ENCODE measurements at regions not wholly inside any gene's neighbourhood (a gene's known extent, or its start where the extent isn't known, plus 50 kb on each side); places are given as distances from the start of the nearest gene placed in this dataset.
"Not testable (repeated sequence)": the region's sequence is repeated elsewhere in the genome, so short reads cannot be mapped to it uniquely, and the experiment has no call there.

DNA sequence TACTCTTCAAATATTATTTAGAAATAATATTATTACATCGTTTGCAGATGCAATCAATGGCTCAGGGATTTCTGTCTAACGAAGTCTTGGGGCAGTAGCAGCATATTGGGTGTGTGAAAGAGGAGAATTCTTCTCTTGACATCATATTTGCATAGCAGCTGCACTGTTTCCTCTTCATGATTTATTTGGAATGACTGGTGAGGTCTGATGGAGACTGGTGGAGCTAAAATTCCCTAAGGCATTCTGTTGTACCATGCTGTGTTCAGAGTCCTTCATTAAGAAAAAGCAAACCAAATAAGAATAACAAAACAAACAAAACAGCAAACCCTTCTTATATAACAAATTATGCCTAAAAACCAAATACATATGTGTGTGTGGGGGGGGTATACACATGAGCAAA, 177.6 kb downstream of the DIRAS2 start:
- intact Hi-C loops (cut with DNase I): loop anchor here in 1 of 2 donors (10.0 kb wide), 1 partner anchor 530 kb away; no protein-coding TSS in a partner anchor
- no peak for DNase-seq (ENCODE audit: low spot score)

DNA sequence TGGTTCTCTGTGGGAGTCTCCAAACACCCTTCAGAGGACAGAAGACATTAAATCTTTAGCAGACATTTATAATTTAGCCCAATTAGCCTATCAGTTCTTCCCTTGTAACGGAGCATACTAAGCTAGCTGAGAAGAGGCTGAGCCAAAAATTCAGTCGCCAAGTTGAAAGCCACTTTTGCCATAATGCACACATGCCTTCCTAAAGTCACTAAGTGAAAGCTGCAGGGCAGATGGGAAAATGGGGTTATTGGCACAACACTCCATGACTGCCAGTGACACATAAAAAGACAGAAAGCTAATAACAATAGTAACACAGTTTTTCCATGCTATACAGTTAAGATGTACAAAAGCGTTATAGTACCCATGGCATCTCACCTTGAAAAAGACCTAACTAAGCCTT, 176.2 kb downstream of the DIRAS2 start:
- intact Hi-C loops (cut with DNase I): loop anchor here in 1 of 2 donors (10.0 kb wide), 1 partner anchor 532 kb away; no protein-coding TSS in a partner anchor
- DNase-seq (ENCODE audit: low spot score): no peak

DNA sequence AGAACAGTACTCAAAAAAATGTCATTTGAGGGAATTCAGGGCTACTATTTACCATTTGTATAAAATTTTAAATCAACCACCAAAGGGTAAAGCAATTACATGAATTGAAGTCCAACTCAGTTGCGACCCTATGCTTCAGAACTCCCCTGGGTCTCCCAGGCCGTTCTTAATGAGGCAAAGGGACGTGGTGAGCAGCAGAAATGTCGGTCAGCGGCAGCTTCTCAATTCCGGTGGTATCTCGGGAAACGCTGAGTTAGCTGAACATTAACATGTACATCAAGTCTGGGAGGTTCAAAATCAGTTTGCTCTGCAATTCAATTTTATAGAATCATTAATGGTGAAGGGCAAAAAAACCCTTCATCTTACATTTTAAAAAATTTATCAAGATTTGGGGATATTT, 173.2 kb downstream of the DIRAS2 start:
- intact Hi-C loops (cut with DNase I): loop anchor here in 1 of 2 donors (10.0 kb wide), 1 partner anchor 535 kb away; no protein-coding TSS in a partner anchor
- no peak for DNase-seq (ENCODE audit: low spot score)

DNA sequence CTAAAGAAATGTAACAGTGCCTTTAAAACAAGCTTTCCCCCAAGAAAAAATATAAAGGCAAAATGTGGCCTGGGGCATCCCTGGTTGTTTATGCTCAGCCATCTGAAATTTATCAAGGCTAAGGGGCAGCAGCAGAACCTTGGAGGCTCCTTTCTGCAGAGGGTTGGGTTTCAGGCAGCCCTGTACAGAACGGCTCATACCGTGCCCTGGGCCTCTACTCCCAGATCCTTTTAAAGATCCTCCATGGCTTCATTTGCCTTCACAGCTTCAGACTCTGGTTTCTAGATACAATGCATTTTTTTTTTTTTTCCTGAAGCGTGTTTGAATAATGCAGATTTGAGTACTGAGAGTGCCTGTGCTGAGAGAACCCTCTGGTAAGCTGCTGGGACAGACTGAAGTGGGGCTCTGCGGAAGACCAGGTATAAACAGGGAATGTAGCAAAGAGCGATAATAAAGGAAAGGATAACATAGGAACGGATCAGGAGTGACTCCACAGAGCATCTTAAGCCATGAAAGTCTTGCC, 172.7 kb downstream of the DIRAS2 start:
- intact Hi-C loops (cut with DNase I): loop anchor here in 1 of 2 donors (10.0 kb wide), 1 partner anchor 535 kb away; no protein-coding TSS in a partner anchor
- no peak for DNase-seq (ENCODE audit: low spot score)

DNA sequence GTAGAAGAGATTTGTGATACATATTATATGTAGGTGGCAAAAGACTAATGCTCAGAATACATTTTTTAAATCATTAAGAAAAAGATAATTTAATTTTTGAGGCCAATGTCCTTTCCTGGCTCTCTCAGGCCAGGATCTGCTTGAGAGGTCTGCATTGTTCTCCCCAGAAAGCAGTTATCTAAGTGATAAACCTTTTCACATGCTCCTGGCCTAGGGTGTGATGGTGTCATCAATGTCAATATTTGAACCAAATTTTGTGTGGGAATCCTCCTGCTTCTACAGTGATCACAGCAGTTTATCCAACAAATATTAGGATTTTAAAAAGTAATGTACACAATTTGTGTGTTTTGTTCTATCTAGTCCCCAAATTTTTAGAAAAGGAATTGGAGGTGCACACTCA, 166.6 kb downstream of the DIRAS2 start:
- intact Hi-C loops (cut with DNase I): no loop called here
- no peak for DNase-seq (ENCODE audit: low spot score)

DNA sequence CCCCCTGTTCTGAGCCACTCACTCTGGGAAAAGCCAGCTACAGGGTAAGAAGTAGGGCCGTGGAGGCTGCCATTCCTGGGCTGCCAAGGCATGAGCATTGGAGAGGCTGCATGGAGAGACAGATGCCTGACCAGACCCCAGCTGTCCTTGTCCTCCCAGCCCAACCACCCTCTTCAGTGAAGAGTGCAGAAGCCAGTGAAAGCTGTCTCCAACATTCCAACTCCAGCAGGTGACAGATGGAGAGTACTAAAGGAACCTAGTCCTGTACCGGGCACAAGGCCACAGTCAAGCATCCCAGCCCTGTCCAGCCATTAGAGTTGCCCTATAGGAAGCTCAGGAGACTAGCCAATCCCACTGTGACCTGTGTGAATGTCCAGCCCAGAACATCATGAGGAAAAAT, 165.1 kb downstream of the DIRAS2 start:
- intact Hi-C loops (cut with DNase I): no loop called here

DNA sequence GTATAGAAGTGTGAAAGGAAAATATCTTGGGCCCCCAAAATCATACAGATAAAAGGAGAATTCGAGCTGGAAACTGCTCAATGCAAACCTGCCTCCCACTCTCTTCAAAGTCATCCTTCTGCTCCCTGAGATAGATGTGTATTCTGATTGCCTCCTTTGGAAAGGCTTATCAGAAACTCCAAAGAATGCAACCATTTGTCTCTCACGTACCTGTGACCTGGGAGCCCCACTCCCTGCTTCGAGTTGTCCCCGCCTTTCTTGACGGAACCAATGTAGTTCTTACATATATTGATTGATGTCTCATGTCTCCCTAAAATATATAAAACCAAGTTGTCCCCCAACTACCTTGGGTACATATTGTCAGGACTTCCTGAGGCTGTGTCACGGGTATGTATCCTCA, 163.8 kb downstream of the DIRAS2 start:
- no peak for DNase-seq (ENCODE audit: low spot score)
- intact Hi-C loops (cut with DNase I): no loop called here

More for the DNA sequence above, 165.1 kb downstream of the DIRAS2 start:
- DNase-seq (ENCODE audit: low spot score): no peak

DNA sequence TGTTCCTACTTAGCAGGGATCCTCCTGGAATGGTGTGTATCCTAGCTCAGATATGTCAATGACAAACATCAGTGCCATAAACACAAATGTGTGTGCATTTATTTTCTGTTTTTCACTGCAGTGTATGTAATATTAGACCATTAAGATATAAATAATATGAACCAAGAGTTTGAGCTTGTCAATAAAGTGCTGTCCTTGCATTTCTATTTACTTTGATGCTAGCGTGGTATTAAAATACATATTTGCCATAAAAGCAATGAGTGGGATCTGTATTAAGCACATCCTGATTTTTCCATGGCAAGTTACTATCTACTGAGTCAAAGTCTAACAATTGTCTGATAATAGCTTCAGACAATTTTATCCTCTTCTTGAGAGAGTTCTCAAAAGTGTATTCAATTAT, 157.6 kb downstream of the DIRAS2 start:
- intact Hi-C loops (cut with DNase I): no loop called here

DNA sequence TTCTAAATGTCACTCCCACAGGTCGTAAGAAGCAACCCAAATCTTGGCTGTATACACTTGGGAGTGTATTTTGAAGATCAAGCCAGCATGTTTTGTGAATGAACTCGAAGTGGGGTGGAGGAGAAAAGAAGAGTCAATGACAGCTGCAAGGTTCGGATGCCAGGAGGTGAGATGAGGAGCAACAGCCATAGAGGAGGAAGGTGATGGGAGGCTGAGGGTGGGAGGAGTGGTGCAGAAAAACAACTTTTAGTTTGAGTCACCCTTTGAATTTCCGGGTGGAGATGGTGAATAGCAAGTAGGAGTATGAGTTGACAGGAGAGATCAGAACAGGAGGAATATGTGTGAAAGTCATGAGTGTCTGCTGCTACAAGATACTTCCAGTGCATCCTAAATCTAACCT, 153.6 kb downstream of the DIRAS2 start:
- intact Hi-C loops (cut with DNase I): no loop called here

More for the DNA sequence above, 157.6 kb downstream of the DIRAS2 start:
- DNase-seq (ENCODE audit: low spot score): no peak

DNA sequence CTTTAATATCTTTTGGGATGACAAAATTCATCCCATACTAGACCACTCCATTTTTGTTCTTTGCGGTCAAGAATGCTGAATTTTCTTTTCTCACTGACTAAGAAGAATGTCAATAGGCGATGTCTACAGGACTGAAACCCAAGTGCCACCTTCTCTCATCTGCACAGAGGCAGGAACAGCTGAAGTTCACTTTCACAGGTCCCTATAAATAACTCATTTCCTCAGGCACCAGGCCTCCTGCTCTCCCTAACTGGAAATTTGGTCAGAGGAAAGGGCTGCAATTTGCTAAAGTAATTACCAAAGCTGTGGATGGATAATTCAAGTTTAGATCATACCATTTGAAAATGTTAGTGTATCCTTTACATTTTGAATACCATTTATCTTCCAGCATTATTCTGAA, 142.9 kb downstream of the DIRAS2 start:
- intact Hi-C loops (cut with DNase I): no loop called here
- no peak for DNase-seq (ENCODE audit: low spot score)

More for the DNA sequence above, 153.6 kb downstream of the DIRAS2 start:
- no peak for DNase-seq (ENCODE audit: low spot score)

DNA sequence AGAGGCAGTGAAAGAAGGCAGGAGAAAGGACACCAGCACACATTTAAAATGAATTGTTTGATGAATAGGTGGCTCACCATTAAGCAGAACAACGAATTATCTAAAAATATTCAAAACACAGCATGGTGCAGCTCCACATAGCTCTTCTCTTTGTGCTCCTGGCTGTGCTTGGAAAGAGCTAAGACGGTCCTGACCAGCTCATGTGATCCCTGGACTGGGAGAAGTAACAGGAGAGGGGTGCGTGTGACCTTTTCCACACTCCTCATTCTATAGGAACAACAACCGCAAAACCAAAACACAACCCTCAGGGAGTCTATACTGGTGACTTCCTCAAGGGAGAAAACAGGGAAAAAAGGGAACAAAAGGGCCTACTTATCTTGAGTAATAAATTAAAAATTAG, 140.5 kb downstream of the DIRAS2 start:
- intact Hi-C loops (cut with DNase I): no loop called here
- DNase-seq (ENCODE audit: low spot score): no peak

DNA sequence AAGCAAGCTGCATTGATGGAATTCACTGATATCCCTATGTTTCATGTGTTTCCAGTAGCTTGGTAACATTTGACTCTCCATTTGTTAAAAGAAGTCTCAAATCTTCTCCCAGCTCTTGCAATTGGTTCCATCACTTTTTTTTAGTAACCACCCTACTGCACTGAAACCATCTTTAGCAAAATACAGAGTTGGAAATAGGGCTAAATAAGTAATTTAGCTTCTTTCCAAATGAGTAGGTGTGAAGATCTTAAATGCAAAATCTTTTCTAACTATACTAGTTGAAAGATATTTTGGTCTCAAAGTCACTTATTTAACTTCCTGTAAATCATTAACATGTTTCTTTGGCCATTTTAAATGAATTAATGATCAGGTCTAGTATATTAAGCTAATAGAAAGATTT, 138.1 kb downstream of the DIRAS2 start:
- no peak for DNase-seq (ENCODE audit: low spot score)
- intact Hi-C loops (cut with DNase I): no loop called here

DNA sequence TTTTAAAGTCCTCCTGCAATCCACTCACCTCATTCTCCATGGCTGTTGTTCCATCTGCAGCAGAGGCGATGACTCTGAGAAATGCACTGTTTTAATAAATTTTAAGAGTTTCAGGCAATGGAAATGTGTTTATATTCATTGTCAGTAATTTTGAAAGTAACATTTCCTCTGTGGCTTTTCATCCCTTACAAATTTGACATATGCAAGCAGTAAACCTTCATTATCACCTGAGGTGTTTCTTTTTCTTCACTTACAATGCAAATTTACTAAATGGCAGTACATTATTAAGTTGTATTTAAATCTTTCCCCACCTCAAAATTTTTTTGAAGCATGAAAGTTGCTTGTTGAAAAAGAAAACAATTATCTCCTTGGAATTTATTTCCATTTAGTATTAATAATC, 136.9 kb downstream of the DIRAS2 start:
- intact Hi-C loops (cut with DNase I): no loop called here
- DNase-seq (ENCODE audit: low spot score): no peak

DNA sequence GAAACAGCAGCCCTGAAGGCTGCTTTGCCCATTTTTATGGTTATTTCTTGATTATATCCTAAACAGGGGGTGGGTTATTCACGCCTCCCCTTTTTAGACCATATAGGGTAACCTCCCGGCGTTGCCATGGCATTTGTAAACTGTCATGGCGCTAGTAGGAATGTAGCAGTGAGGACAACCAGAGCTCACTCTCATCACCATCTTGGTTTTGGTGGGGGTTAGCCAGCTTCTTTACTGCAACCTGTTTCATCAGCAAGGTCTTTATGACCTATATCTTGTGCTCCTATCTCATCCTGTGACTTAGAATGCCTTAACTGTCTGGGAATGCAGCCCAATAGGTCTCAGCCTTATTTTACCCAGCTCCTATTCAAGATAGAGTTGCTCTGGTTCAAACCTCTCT, 136.2 kb downstream of the DIRAS2 start:
- intact Hi-C loops (cut with DNase I); DNase-seq (ENCODE audit: low spot score): not testable (repeated sequence)

DNA sequence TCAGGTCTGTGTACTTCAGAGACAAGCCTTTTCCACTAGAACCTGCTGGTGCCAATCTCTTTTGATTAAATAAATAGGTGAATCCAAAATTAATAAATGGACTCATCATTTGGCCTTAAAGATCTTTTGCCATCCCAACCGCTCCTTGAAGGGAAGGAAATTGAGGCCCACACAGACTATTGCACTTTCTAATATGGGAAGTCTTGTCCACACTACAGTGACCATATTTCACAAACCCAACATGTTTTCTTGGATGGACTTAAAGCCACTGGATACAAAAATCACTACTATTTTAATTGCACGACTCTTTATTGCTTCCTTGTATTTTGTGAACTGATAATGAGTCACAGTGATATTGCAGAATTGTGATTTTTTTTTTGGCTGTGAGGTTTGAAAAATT, 135.0 kb downstream of the DIRAS2 start:
- no peak for DNase-seq (ENCODE audit: low spot score)
- intact Hi-C loops (cut with DNase I): no loop called here

DNA sequence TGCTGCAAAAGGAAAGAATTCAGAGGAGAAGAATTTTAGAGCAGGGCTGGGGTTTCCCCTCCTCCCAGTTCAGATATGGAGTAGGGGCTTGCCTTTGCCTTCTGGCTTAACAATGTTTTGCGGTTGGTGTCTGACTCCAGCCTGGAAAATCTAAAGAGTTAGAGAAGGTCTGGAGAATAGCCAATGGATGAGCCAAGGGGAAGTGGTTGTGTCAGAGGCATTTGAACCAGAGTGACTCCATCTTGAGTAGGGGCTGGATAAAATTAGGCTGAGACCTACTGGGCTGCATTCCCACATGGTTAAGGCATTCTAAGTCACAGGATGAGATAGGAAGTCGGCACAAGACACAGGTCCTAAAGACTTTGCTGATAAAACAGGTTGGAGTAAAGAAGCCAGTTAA, 133.7 kb downstream of the DIRAS2 start:
- intact Hi-C loops (cut with DNase I): no loop called here
- DNase-seq (ENCODE audit: low spot score): no peak

DNA sequence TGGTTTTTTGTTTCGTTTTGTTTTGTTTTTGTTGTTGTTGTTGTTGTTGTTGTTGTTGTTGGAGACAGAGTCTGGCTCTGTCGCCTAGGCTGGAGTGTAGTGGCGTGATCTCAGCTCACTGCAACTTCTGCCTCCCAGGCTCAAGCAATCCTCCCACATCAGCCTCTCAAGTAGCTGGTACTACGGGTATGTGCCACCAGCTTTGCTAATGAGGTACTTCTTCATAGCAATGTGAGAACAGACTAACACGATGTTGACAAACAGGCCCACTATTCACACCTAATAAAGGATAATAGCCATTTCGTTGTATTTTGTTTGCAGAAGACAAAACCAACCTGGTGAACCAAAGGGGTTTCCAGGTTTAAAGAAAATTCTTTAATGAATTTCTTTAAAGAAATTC, 130.9 kb downstream of the DIRAS2 start:
- intact Hi-C loops (cut with DNase I): no loop called here

DNA sequence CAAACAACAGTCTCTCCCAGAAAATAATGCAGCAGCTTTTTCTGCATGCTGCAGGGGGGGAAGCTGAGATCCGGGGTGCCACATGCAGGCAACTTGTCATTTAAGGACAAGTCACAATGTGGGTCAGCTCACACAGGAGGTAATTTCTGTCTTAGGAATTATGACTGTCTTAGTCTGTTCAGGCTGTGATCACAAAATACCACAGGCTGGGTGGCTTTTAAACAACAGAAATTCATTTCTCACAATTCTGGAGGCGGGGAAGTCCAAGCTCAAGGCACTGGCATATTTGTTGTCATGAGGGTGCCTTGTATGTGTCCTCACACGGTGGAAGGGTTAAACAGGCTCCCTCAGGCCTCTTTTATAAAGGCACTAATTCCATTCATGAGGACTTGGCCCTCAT, 127.7 kb downstream of the DIRAS2 start:
- intact Hi-C loops (cut with DNase I): no loop called here
- DNase-seq (ENCODE audit: low spot score): no peak

More for the DNA sequence above, 130.9 kb downstream of the DIRAS2 start:
- DNase-seq (ENCODE audit: low spot score): no peak

DNA sequence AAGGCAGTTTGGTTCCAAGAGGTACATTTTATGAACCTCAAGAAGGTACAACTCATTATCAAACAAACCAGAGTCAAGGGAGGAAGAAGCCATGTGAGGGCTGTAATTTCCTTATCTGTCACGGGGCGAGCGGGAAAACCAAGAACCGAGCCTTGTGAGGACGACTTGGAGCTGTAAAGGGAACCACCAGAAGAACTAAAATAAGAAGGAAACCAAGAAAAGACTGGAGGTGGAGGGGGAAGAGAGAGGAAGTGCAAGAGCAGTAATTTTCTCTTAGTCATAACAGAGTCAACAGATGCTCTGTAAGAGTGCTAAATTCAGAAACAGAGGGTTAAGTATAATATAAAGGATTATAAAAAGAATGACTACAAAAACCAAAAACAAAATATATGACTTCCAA, 127.1 kb downstream of the DIRAS2 start:
- DNase-seq (ENCODE audit: low spot score): no peak

DNA sequence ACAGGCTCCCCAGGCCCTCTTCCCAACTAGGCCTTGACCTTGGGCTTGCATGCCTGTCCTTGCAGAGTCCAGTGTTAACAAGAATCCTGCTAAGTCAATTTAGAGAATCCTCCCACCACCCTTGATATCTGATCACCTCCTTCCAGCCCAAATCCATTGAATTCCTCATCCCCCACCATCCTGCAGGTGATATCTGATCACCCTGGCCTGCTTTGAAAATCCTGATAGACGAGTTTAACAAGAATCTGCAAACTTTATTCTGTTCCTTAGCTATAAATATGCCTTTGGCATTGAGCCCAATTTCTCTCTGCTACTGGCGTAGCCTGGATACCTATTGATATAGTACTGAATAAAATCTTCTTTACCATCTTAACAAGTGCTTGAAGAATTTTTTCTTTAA, 125.5 kb downstream of the DIRAS2 start:
- DNase-seq (ENCODE audit: low spot score): no peak
- intact Hi-C loops (cut with DNase I): no loop called here

More for the DNA sequence above, 127.1 kb downstream of the DIRAS2 start:
- intact Hi-C loops (cut with DNase I): no loop called here

DNA sequence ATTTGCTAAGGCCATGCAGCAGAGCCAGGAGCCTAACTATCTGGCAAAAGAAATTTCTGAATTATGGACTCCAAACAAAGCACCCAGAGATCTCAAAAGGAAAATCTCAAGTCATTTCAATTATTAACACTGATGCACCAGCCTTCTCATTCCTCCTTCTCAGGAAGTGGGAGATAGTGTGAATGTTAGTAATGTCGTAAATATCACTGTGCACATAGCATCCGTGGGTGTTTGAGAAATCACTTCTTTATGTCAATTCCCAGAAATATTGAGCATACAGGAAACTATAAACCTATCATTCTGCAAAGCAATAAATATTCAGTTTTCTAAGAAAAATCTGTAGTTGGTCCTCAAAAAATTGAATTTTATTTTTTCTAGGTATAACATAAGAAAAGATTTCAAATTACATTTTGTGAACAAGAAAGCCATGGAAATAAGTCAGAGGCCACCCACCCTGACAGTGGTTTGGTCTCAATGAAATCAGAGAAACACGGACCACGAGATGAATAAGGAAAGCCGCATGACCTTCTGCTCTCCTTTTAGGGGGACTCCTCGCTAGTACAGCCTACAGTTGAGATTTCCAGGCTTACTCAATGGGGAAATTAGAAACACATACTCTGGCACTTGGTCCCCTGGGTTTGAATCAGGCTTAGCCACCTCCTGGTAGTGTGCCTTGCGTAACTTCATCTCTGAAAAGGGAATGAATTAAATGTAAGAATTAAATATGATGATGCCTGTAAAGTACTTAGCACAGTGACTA, 120.6 kb downstream of the DIRAS2 start:
- intact Hi-C loops (cut with DNase I): no loop called here
- DNase-seq (ENCODE audit: low spot score): no peak

Data from posterior vena cava (tissue), 2 donors.